ENCODE measurements at regions not wholly inside any gene's neighbourhood (a gene's known extent, or its start where the extent isn't known, plus 50 kb on each side); places are given as distances from the start of the nearest gene placed in this dataset.
"Not testable (repeated sequence)": the region's sequence is repeated elsewhere in the genome, so short reads cannot be mapped to it uniquely, and the experiment has no call there.

GRCh38 chr9:104999136-104999535, 71.2 kb upstream of the ABCA1 start (continued):
- TF ChIP-seq USF1 (IDR thresholded peaks at IDR 0.05; ENCODE audit: borderline replicate concordance, low read depth) (no peak), MEF2A (IDR thresholded peaks at IDR 0.05; ENCODE audit: borderline replicate concordance, low read depth) (no peak)

GRCh38 chr9:105000529-105000928, 72.6 kb upstream of the ABCA1 start:
- POLR2A ChIA-PET; H2AFZ ChIP-seq (ENCODE audit: low read depth); H3K9me3 ChIP-seq; H3K27me3 ChIP-seq (ENCODE audit: insufficient read depth); H3K27ac ChIP-seq (ENCODE audit: low read depth in 2 of 2, low read length in 1 of 2); H4K20me1 ChIP-seq (ENCODE audit: insufficient read depth); H3F3A ChIP-seq (replicated peaks; ENCODE audit: insufficient read depth); DNase-seq; H3K4me2 ChIP-seq; H3K36me3 ChIP-seq (replicated peaks in 1 of 2; ENCODE audit: control insufficient read depth in 1 of 2, insufficient read depth in 2 of 2, low read length in 1 of 2); H3K9ac ChIP-seq; H3K9me2 ChIP-seq; H3K79me2 ChIP-seq (ENCODE audit: insufficient read depth); CTCF ChIA-PET; H3K4me3 ChIP-seq (ENCODE audit: low read depth in 2 of 2, low read length in 1 of 2); H3K4me1 ChIP-seq (ENCODE audit: control insufficient read depth in 1 of 2, insufficient read depth in 2 of 2, low read depth in 1 of 2, low read length in 1 of 2): not testable (repeated sequence)
- 96% methylated on average over 11 of the region's 11 CpGs for WGBS (ENCODE audit: low lambda C conversion rate)

GRCh38 chr9:105004466-105005090, 76.6 kb upstream of the ABCA1 start:
- 91% methylated on average over 6 of the region's 7 CpGs for WGBS (ENCODE audit: low lambda C conversion rate)
- no peaks in the 10 kb centered on the region for H3K79me2 ChIP-seq (ENCODE audit: insufficient read depth)
- H3K27ac ChIP-seq (ENCODE audit: low read depth in 2 of 2, low read length in 1 of 2): no peak overlapping the region
- peaks cover 17% of the 10 kb centered on the region for H3F3A ChIP-seq (replicated peaks; ENCODE audit: insufficient read depth)
- no peak for DNase-seq
- no peaks in the 10 kb centered on the region for H3K9me3 ChIP-seq
- ChIA-PET POLR2A (no interaction called here), CTCF (no interaction called here)
- H3K9me2 ChIP-seq: no peaks in the 10 kb centered on the region
- H3K9ac ChIP-seq: no peak overlapping the region
- no peaks in the 10 kb centered on the region for H3K4me1 ChIP-seq (ENCODE audit: control insufficient read depth in 1 of 2, insufficient read depth in 2 of 2, low read depth in 1 of 2, low read length in 1 of 2)
- no peaks in the 10 kb centered on the region for H3K27me3 ChIP-seq (ENCODE audit: insufficient read depth)
- no peak overlapping the region for H3K4me2 ChIP-seq
- no peak overlapping the region for H2AFZ ChIP-seq (ENCODE audit: low read depth)
- no peak overlapping the region for H3K4me3 ChIP-seq (ENCODE audit: low read depth in 2 of 2, low read length in 1 of 2)
- TF ChIP-seq TEAD4 (IDR thresholded peaks at IDR 0.05; ENCODE audit: borderline replicate concordance, insufficient read depth): no peak
- TF ChIP-seq FOXM1 (IDR thresholded peaks at IDR 0.05; ENCODE audit: low read depth): no peak
- TF ChIP-seq RCOR1 (IDR thresholded peaks at IDR 0.05; ENCODE audit: low read length): no peak
- TF ChIP-seq EP300 (IDR thresholded peaks at IDR 0.05; ENCODE audit: borderline replicate concordance in 1 of 2, low read depth in 1 of 2, low read length in 1 of 2): no peak
- no peak for TF ChIP-seq IRF3 (IDR thresholded peaks at IDR 0.05; ENCODE audit: low read depth, low read length)
- no peak for TF ChIP-seq TAF1 (IDR thresholded peaks at IDR 0.05; ENCODE audit: borderline replicate concordance, low read depth, low read length)
- TF ChIP-seq TCF12 (IDR thresholded peaks at IDR 0.05): no peak
- TF ChIP-seq GABPA (IDR thresholded peaks at IDR 0.05; ENCODE audit: low read depth): no peak
- TF ChIP-seq POLR2AphosphoS5 (IDR thresholded peaks at IDR 0.05; ENCODE audit: low read depth, low read length): no peak
- no peak for TF ChIP-seq JUND (IDR thresholded peaks at IDR 0.05)
- no peak for TF ChIP-seq MAX (IDR thresholded peaks at IDR 0.05; ENCODE audit: low read depth)
- no peak for TF ChIP-seq ZBTB33 (IDR thresholded peaks at IDR 0.05; ENCODE audit: borderline replicate concordance, low read depth)
- TF ChIP-seq NFIC (IDR thresholded peaks at IDR 0.05; ENCODE audit: borderline replicate concordance): no peak
- no peak for TF ChIP-seq MEF2A (IDR thresholded peaks at IDR 0.05; ENCODE audit: borderline replicate concordance, low read depth)
- no peak for TF ChIP-seq PBX3 (IDR thresholded peaks at IDR 0.05)
- TF ChIP-seq RAD21 (IDR thresholded peaks at IDR 0.05; ENCODE audit: low read length): no peak
- no peaks in the 10 kb centered on the region for H3K36me3 ChIP-seq (replicated peaks in 1 of 2; ENCODE audit: control insufficient read depth in 1 of 2, insufficient read depth in 2 of 2, low read length in 1 of 2)
- H4K20me1 ChIP-seq (ENCODE audit: insufficient read depth): no peaks in the 10 kb centered on the region
